NCI-H1436 treated with DMSO at 0.1 percent for 48 hours (cell line): ENCODE measurements at regions not wholly inside any gene's neighbourhood (a gene's known extent, or its start where the extent isn't known, plus 50 kb on each side); places are given as distances from the start of the nearest gene placed in this dataset.

ENCODE experiments used
- DNase-seq: peaks from one replicate; lab custom pipeline; 2025; lab: John Stamatoyannopoulos, UW

DNA sequence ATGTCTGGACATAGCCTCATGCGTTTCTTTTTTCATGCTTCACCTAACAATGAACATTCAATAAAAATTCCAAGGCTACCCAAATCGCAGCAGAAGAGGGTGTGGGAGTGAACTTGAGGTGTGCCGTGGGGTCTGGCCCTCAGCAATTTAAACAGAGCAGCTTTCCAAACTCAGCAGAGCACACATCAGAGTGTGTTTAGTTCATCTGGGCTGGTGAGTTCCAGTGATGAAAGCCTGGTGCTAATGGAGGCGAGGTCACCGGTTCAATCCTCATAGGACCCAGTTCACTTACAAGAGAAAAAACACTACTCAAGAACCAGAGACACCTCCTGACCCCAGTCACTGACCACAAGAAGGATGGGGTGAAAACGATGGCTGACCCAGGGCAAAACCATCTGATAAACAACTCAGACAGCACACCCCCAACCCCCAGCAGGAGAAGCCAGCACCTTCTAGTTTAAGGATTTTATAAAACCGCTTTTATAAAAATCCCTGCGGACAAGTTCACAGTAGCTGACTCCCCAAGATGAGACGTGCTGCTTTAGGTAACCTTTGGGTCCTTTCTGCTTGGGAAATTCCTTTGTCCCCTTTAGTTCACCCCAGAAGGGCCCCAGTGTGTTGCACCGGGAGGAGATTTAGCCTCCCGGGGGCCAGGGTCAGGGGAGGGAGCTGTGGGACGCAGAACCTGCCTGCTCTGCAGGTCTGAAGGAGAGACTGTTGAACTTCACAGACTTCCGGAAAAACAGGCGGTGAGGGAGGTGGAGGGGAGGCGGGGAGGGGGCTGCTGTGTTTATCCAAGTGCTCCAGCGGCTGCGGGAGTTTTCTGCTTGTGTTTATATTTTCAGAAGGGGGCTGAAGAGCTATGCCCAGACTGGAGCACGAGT lies 152.7 kb upstream of the SOX11 start:
- no peak for DNase-seq

DNA sequence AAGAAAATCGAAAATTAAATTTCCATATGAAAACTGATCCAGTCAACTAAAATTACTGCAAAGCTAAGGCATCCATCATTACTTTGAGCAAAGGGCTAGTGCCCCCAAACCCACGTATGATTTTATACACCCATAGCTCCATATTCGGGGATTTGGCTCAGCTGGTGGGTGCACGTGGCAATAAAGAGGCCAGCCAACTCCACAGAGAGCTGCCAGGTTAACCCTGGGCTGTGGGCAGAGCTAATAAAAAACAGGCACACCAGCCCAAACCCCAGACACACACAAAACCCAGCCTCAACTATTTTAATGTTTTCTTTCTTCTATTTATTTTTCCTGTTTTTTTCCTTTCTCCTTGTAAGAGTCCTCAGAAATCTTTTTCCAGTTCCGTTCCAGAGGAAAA lies 151.3 kb upstream of the SOX11 start:
- DNase-seq: no peak

DNA sequence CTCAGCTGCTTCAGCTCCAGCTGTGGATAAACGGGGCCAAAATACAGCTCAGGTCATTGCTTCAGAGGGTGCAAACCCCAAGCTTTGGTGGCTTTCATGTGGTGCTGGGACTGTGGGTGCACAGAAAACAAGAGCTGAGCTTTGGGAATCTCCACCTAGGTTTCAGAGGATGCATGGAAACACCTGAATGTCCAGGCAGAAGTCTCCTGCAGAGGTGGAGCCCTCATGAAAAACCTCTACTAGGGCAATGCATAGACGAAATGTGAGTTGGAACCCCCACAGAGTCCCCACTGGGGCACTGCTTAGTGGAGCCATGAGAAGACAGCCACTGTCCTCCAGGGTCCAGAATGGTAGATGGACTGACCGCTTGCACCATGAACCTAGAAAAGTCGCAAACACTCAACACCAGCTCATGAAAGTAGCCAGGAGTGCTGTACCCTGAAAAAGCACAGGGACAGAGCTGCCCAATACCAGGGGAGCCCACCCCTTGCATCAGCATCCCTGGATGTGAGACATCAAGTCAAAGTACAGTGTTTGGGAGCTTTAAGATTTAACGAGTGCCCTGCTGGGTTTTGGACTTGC lies 147.9 kb upstream of the SOX11 start:
- DNase-seq: no peak

DNA sequence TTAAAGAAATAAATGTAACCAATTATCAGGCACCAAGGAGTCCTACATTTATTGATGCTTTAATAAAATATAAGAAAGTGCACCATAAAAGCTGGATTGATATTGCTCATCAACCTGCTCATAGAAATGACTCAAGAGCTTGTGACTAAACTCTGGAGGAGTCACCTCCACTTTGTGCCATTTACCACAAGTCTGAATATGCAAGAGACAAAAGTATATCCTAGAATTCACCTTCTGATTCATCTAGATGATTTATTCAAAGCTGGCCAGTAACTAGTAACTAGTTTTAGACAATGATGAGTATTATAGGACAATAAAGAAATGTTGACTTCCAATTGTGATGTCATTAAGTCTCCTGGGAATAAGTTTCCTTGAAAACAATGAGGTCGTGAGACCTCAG lies 146.0 kb upstream of the SOX11 start:
- no peak for DNase-seq

DNA sequence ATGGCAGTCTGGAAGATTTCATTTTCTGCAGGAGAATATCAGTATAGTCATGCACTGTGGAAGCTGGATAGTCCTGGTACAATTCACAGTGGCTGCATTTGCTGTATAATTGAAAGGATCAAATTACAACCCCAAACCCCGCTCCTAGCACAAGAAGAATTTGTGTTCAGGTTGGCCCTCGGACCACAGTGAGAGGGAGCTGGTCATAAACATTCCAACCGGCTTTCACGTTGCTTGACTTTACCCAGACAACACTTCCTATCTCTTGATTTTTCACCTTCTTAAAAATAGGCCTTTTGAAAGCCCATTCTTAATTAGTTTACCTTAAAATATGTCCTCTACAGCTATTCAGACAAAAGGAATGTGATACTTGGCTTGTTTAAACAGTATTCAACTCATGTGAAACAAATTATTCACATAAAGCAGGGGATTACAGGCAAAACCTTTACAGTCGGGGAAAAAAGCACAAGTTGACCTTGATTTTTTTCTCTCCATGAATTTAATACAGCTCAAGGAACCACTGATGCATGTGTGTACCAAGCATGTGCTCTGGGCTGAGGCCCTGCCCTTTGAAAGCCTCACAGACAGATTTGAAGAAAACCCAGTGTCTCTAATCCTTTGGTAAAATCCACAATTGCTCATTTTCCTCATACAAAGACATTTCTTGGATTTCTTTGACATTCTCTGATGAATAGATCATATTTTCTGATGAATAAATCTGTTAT lies 143.0 kb upstream of the SOX11 start:
- DNase-seq: no peak

DNA sequence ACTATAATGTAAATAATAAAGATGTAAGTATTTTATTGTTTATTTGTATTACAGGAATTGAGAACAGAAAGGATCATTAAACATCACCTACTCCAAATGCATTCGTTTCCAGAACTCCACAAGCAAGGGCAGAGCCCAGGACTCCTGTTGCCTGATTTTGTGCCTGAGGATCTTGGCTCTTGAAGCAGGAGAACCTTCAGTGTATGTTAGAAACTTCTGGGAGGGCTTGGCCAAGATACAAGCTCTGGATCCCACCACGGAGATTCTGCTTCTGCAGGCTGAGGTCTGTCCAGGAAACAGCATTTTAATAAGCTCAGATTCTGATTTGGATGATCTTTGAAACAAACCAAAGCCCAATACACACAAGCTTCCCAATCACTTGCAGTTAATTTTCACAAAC lies 142.4 kb upstream of the SOX11 start:
- no peak for DNase-seq

DNA sequence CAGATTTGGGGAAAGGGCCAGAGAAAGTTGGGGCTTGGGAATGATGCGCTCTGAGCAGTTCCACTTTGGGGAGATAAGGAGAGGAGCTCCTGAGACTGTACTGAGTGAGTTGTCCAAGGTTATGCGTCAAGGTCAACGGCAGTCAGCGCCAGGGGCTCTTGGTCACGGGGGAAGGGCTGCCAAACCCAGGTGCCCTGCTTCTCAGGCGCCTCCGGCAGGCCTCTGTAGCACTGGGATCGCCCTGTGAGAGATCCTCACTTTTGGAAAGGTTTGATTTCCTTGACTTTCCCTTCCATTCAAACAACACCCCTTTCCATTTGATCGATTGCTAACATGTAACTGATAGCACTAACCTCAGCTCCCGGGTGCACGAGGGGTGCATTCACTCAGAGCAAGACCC lies 136.5 kb upstream of the SOX11 start:
- no peak for DNase-seq

DNA sequence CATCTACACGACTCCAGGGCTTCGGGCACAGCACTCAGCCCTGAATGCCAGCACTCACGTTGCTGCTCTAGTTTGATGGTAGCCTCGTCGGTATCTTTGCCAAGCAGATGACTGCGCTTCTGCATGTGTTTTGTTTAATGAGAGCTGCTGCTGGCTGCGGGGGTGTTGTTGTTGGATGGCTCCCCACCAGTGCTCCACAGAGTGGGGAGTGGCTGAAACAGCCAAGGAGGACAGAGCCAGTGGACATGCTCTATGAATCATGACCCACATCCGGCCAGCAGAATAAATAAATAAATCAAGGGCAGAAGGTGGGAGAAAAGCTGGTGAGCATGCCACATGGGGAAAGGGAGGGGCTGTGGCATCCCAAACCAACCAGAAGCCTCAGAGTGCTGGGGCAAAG lies 131.2 kb upstream of the SOX11 start:
- DNase-seq: no peak

DNA sequence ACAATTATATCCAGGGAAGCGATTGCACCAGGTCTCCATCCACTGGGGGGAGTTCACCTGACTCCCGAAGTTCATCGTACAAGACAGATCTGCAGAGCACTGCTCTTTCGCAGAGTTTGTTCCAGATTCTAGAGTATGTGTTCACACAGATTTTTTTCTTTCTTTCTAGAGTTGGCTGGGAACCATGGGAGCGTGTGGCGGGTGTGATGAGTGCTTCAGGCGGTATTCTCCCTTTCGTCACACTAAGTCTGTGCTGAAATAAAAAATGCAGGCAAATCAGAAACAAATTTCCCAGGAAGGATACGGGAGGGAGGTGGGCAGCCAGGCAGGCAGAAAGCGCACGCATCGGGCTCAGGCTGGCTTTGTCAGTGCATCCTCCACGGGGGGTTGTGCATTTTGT lies 129.8 kb upstream of the SOX11 start:
- no peak for DNase-seq

DNA sequence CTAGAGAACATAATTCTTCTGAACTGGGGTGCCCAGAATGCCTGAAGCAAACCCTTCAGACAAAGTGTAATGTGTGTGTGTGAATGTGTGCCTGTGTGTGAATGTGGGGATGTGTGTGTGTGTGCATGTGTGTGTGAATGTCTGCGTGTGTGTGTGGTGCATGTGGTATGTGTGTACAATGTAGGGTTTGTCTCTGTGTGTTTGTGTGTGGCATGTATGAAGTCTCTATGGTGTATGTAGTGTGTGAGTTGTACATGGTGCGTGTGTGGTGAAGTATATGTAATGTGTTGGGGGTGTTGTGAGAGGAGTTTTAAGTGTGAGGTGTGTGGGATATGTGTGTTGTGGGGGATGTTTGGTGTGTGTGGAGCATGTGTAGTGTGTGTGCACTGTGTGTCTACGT lies 129.3 kb upstream of the SOX11 start:
- DNase-seq: no peak

DNA sequence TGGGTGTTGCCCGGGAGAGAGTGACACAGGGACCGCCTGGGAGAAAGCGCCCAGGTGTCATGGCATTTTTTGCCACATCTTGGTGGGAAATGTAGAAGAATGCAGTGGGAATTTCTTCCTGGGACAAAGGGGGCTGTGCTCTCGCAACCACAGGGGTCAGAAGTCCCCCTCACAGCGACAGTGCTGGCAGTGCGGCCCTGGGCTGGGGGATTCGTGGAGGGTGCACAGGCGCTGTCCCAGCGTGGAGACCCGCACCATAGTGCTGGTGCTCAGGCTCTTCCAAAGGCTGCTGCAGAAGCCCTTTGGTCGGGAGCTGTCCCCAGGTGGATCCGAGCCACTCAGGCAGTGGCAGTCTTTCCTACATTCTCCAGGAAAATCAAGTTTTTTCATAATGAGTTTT lies 128.8 kb upstream of the SOX11 start:
- no peak for DNase-seq

DNA sequence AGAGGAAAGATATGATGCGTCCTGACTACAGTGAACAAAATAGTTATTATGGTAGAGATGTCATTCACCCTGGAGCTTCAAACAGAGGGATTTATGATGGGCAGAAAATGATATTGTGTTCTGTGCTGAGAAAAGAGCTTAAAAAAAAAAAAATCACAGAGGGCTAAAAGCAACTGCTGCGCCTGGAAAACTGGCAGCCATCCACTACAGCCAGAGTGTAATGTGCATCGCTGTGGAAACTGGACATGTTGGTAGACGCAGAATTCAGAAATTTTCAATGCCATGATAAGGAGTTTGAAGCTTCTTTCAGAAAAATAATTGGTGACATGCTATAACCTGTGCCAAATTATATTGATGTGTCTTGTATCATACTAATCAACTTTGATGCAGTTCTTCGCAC lies 122.9 kb upstream of the SOX11 start:
- no peak for DNase-seq

DNA sequence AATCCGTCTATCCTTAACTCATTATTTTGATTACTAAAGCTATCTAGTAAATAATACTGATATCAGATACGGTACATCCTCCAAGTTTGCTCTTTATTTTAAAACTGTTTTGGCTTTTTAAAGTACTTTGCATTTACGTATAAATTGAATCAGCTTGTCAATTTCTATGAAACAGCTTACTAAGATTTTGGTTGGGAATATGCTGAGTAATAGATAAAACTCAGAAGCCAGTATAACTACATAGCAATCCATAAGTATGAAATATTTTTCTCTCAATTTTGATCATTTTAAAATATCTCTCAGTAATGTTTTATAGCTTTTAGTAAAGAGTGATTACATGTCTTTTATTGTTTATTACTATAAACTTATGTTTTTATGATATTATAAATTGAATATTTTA lies 116.2 kb upstream of the SOX11 start:
- DNase-seq: no peak

DNA sequence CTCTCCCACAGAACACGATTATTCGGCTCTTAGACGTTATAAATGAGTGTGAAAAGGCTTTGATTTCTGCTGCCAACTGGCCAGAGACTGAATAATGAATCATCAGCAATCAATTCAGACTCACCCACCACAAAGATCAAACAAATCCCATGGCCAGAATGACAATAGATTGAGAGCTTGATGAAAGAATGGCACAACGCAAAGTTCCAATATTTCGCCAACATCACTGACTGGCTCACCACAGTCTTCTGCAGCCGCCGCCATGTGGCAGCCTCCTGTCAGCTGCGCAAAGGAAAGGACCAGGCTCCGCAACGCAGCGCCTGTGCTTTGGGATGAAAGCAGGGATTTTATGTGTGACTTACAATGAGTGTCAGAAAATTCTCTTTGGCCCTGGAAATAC lies 104.4 kb upstream of the SOX11 start:
- no peak for DNase-seq

DNA sequence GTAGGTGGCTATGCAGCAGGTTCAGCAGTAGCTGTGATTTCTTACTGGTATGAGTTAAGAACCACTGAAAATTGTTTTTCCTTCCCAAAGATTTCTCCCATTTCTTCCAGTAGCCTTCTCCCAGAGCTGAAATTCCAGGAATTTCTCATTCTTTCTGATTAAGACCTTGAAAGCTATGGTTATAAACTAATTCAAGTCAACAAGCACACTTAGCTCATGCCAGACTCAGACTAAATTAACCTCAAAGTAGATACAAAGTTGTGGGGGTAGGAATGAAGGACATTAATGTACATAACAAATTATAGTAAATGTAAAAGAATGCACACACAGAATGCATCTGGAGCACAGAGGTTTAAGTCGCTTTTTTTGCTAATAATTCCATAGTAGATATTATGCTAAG lies 103.6 kb upstream of the SOX11 start:
- no peak for DNase-seq

DNA sequence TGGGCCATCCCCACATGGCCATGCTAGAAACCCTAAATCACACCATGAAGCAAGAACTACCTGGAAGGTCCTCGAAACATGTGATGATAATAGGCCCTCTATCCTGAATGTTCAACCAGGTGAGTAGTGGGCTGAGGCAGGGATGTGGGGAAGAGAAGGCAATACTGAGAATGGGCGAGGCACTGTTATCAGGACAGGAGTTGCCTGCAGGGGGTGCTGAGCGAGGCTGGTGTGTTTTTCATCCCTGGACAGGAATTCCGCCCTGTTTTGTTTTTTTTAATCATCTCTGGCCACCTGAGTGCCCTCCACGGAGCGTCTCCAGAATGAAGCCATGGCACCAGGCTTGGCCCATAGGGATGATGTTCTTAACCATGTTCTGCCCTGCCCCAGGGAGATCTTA lies 103.0 kb upstream of the SOX11 start:
- DNase-seq: no peak

DNA sequence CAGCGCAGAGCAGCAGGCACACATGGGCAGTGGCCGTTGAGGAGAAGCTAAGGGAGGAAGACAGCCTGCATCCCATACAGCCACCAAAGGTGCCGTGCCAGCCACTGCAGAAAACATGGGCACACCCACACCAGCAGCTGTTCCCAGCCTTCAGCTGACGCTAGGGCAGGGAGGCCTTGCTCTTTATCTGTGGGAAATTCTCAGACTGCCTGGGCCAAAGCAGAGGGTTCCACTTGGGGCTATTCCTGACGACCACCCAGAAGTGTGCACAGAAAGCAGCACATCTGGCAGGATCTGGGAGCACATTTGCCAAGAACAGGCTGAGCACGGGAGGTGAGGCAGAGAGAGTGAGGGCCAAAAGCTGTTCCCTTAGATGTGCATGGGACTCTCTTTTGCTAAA lies 101.3 kb upstream of the SOX11 start:
- no peak for DNase-seq

DNA sequence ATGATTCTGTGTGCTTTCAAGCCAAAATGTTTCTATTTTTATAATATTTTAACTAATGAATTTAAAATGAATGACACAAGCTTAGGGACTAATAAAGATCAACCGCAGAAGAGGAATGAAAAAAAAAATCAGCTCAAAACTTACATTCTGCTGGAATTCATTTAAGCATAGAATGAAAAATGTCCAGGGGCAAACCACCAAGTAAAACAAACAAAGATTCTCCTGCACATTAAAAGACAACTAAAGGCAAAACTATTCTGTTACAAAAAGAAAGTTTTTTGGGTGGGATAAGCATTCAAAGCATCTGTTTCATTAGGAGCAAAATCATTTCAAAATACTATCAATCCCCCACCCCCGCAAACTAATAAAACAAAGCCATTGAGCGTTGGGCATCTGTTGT lies 99.3 kb upstream of the SOX11 start:
- no peak for DNase-seq

DNA sequence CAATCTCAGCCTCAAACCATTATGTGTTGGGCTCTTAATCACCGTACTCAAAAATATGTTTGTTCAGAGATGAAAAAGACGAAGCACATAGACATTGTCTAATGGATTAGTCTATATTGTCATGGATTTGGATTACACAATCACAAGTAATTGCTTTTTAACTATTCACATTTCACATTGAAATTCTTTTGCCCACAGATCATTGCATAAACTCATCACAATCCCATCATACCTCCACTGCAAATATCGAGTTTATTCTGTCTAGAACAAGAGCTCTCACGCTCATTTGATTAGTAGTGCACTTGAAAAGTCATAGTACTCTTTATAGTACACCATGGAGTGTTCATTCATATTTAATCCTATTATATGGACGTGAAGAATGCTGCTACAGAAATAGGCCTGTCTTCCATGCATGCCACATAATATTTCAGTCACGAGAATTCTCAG lies 97.9 kb upstream of the SOX11 start:
- no peak for DNase-seq

DNA sequence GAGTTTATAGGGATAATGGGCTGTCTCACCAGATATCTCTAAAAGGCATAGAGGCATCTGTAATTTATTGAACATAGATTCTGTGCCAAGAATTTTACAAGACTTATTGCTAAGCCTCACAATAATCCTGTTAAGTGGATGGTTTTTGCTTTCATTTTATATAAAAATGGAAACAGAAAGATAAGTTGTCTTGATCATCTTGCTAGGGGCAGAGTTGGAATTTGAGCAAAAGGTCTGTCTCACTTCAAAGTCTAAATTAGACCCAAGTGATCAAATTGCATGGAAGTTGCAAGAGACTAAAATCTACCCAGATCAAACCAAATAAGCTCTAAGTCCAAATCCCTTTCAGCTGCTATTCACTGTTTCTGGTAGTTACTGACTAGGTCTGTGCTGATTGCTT lies 95.3 kb upstream of the SOX11 start:
- no peak for DNase-seq

DNA sequence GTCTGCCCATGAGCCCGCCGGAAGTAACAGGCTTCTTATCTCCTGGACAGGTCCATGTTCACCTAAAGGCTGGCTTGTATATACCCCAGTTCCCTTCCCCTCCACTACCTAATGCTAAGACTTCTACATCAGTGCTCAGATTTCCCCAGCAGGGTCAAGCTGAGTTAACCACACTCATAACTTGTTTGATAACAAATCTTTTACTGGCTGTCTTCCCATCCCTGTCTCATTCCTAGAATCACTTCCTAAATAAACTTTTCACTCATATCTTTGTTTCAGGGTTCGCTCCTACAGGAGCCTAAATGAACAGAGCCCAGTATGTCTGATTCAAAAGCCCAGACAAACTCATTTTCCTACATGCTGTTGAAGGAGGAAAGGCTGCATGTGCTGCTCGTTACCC lies 94.0 kb upstream of the SOX11 start:
- no peak for DNase-seq

DNA sequence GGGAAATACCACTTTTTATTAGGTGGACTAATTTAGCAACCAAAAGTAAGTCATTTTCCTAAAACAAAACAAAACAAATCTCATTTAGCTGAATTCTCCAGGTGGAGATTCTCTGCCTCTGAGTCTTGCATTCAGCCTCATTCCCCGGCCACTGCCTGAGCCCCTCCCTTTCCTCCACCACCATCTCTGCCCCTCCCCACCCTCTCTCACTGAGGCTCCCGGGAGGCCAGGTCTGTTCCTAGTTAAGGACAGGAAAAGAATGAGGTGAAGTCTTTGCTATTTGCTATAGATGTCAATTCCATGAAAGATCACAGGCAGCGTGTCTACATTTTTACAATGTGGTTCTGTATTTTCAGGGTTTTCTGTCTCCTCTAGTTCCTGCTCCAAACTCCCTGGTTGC lies 83.0 kb upstream of the SOX11 start:
- no peak for DNase-seq

DNA sequence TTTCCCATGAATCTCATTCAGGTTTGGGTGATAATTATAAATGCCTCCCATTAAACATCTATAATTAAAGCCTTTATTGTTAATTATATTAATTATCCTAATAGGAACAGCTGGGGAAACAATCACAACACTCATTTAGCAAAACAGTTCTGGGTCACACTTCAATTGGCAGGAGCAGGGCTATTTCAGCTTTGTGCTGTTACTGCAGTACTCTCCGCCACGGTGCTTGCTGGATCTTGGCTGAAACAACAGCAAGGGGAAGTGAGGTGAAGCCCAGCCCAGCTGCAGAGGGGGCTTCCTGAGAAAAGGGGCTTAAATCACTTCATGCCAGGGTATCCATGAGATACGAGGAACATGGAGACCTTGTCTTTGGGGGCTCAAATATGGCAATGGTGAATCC lies 79.5 kb upstream of the SOX11 start:
- no peak for DNase-seq
